RWPE1 (cell line): ENCODE measurements at regions not wholly inside any gene's neighbourhood (a gene's known extent, or its start where the extent isn't known, plus 50 kb on each side); places are given as distances from the start of the nearest gene placed in this dataset.

Experiments
- CTCF ChIA-PET: fragments of 350-600 bp; sonication (Branson Sonifier 250); formaldehyde crosslinking; extraction: SDS; loops from one replicate; lab custom pipeline; 2021; lab: Yijun Ruan, JAX
- POLR2A ChIA-PET: fragments of 400-600 bp; formaldehyde crosslinking; extraction: SDS; loops from one replicate; lab custom pipeline; 2020; ENCODE audit warnings: antibody characterized with exemption; ENCODE audit not compliant: low non-redundant PET; lab: Yijun Ruan, JAX
- DNase-seq: peaks from one replicate; pipeline ENCODE4 v3.0.0; 2012; ENCODE audit warnings: low spot score
- H3K27ac ChIP-seq: fragments of 450-650 bp; 2 replicates; pipeline ENCODE4 v1.5.1; 2017
- CTCF ChIP-seq: fragments of 450-650 bp; conservative IDR thresholded peaks from 2 replicates; pipeline ENCODE4 v1.5.1; 2017; ENCODE audit warnings: low read depth, mild to moderate bottlenecking

GRCh38 chr10:33749067-33749735, 414.7 kb upstream of the NRP1 start:
- no peak for TF ChIP-seq CTCF
- CTCF ChIA-PET, result interaction anchor here (0.8 kb wide), 1 partner anchor 117 kb away, joined by 4 read pairs; no protein-coding TSS in a partner anchor
- DNase-seq, result no peak
- POLR2A ChIA-PET, result no interaction called here
- H3K27ac ChIP-seq, result no peak overlapping the region

GRCh38 chr10:33746836-33747268, 412.4 kb upstream of the NRP1 start:
- TF ChIP-seq CTCF, result no peak
- H3K27ac ChIP-seq, result no peak overlapping the region
- ChIA-PET POLR2A (no interaction called here), CTCF (no interaction called here)
- no peak for DNase-seq

GRCh38 chr10:33746186-33746585, 411.7 kb upstream of the NRP1 start:
- no peak for DNase-seq
- CTCF ChIA-PET, result no interaction called here
- TF ChIP-seq CTCF, result no peak
- POLR2A ChIA-PET, result no interaction called here
- no peak overlapping the region for H3K27ac ChIP-seq

GRCh38 chr10:33743429-33743857, 409.0 kb upstream of the NRP1 start:
- ChIA-PET CTCF (no interaction called here), POLR2A (no interaction called here)
- DNase-seq, result no peak
- TF ChIP-seq CTCF, result no peak
- H3K27ac ChIP-seq, result no peak overlapping the region

GRCh38 chr10:33739031-33739430, 404.6 kb upstream of the NRP1 start:
- POLR2A ChIA-PET, result no interaction called here
- CTCF ChIA-PET, result interaction anchor here (0.6 to 1.1 kb wide), 2 partner anchors 22 to 125 kb away, joined by 3 read pairs; no protein-coding TSS in a partner anchor
- DNase-seq, result no peak
- no peak overlapping the region for H3K27ac ChIP-seq
- no peak for TF ChIP-seq CTCF

GRCh38 chr10:33735464-33735923, 401.0 kb upstream of the NRP1 start:
- no peak for TF ChIP-seq CTCF
- H3K27ac ChIP-seq, result no peak overlapping the region
- ChIA-PET CTCF (no interaction called here), POLR2A (no interaction called here)
- no peak for DNase-seq
